ENCODE measurements at regions not wholly inside any gene's neighbourhood (a gene's known extent, or its start where the extent isn't known, plus 50 kb on each side); places are given as distances from the start of the nearest gene placed in this dataset.

- H3K4me3 ChIP-seq (ENCODE audit: control insufficient read depth, low read depth, low read length), result no peak overlapping the region
- DNase-seq (ENCODE audit: low read depth), result no peak
- TF ChIP-seq CTCF (IDR thresholded peaks at IDR 0.05; ENCODE audit: control insufficient read depth, insufficient read depth, low read depth, low read length, missing control alignments), result no peak
Measured at GRCh38 chr18:23332356-23332755, 120.7 kb upstream of the RIOK3 start.

GRCh38 chr18:23333827-23334226, 119.3 kb upstream of the RIOK3 start:
- no peak for DNase-seq (ENCODE audit: low read depth)
- no peak overlapping the region for H3K4me3 ChIP-seq (ENCODE audit: control insufficient read depth, low read depth, low read length)
- TF ChIP-seq CTCF (IDR thresholded peaks at IDR 0.05; ENCODE audit: control insufficient read depth, insufficient read depth, low read depth, low read length, missing control alignments), result no peak

- H3K4me3 ChIP-seq (ENCODE audit: control insufficient read depth, low read depth, low read length), result no peak overlapping the region
- no peak for TF ChIP-seq CTCF (IDR thresholded peaks at IDR 0.05; ENCODE audit: control insufficient read depth, insufficient read depth, low read depth, low read length, missing control alignments)
- DNase-seq (ENCODE audit: low read depth), result no peak
Measured at GRCh38 chr18:23334569-23334968, 118.5 kb upstream of the RIOK3 start.

GRCh38 chr18:23336101-23336500, 117.0 kb upstream of the RIOK3 start:
- TF ChIP-seq CTCF (IDR thresholded peaks at IDR 0.05; ENCODE audit: control insufficient read depth, insufficient read depth, low read depth, low read length, missing control alignments), result no peak
- H3K4me3 ChIP-seq (ENCODE audit: control insufficient read depth, low read depth, low read length), result no peak overlapping the region
- no peak for DNase-seq (ENCODE audit: low read depth)

- DNase-seq (ENCODE audit: low read depth), result no peak
- no peak overlapping the region for H3K4me3 ChIP-seq (ENCODE audit: control insufficient read depth, low read depth, low read length)
- no peak for TF ChIP-seq CTCF (IDR thresholded peaks at IDR 0.05; ENCODE audit: control insufficient read depth, insufficient read depth, low read depth, low read length, missing control alignments)
Measured at GRCh38 chr18:23337599-23338444, 115.3 kb upstream of the RIOK3 start.

GRCh38 chr18:23340661-23341060, 112.4 kb upstream of the RIOK3 start:
- DNase-seq (ENCODE audit: low read depth), result no peak
- no peak for TF ChIP-seq CTCF (IDR thresholded peaks at IDR 0.05; ENCODE audit: control insufficient read depth, insufficient read depth, low read depth, low read length, missing control alignments)
- H3K4me3 ChIP-seq (ENCODE audit: control insufficient read depth, low read depth, low read length), result no peak overlapping the region

Measured in AG09309 (cell line).